ENCODE measurements at regions not wholly inside any gene's neighbourhood (a gene's known extent, or its start where the extent isn't known, plus 50 kb on each side); places are given as distances from the start of the nearest gene placed in this dataset.

- no peak for TF ChIP-seq CTCF (conservative IDR thresholded peaks at IDR 0.05)
- no peak overlapping the region for H3K27ac ChIP-seq
These were observed 660.0 kb downstream of the PTPRC start for GRCh38 chr1:199298825-199299224.

GRCh38 chr1:199301472-199302217 lies 662.8 kb downstream of the PTPRC start:
- no peak overlapping the region for H3K27ac ChIP-seq

DNA sequence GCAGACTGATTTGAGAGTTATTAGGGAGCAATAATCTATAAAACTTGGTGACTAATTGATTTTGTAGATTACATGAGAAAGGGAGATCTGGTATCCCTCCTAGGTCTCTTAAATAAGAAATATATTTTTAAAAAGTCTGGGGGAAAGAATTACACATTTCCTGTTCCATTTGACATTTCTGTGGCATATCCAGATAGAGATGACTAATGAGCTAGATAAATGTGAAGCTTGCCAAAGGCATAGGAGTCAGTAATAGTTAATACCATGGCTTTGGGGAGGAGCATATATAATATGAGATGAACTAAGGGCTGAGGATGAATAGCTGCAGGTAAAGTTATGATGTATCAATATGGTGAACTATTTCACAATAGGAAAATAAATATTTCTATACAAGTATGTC lies 663.7 kb downstream of the PTPRC start:
- no peak overlapping the region for H3K27ac ChIP-seq
- TF ChIP-seq CTCF (conservative IDR thresholded peaks at IDR 0.05): no peak

More at GRCh38 chr1:199301472-199302217, 662.8 kb downstream of the PTPRC start:
- TF ChIP-seq CTCF (conservative IDR thresholded peaks at IDR 0.05): no peak

- no peak for TF ChIP-seq CTCF (conservative IDR thresholded peaks at IDR 0.05)
- H3K27ac ChIP-seq: no peak overlapping the region
These were observed 664.2 kb downstream of the PTPRC start for GRCh38 chr1:199303035-199303434.

DNA sequence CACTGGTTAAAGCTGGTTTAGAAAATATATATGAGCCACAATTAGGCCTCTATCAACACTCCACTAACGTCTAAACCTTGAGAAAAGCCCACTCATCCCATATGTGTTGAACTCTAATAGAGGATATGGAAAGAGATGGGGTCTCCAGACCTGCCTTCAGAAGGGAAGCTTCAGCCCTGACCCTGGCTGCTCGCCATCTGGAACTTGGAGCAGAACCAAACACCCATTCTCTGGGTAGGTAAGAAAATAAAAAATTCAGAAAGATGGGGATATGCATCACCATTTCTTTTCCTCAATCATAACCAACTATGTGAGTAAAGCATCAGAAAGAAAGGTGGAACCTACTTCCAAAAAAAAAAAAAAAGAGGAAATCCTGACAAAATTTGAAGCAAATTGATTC lies 666.2 kb downstream of the PTPRC start:
- TF ChIP-seq CTCF (conservative IDR thresholded peaks at IDR 0.05): no peak
- H3K27ac ChIP-seq: no peak overlapping the region

- no peak for TF ChIP-seq CTCF (conservative IDR thresholded peaks at IDR 0.05)
- no peak overlapping the region for H3K27ac ChIP-seq
These were observed 668.8 kb downstream of the PTPRC start for GRCh38 chr1:199307496-199308264.

- TF ChIP-seq CTCF (conservative IDR thresholded peaks at IDR 0.05): no peak
- H3K27ac ChIP-seq: no peak overlapping the region
These were observed 669.6 kb downstream of the PTPRC start for GRCh38 chr1:199308349-199308846.

All from VCaP (cell line).